ENCODE measurements at regions not wholly inside any gene's neighbourhood (a gene's known extent, or its start where the extent isn't known, plus 50 kb on each side); places are given as distances from the start of the nearest gene placed in this dataset.
"Not testable (repeated sequence)": the region's sequence is repeated elsewhere in the genome, so short reads cannot be mapped to it uniquely, and the experiment has no call there.

DNA sequence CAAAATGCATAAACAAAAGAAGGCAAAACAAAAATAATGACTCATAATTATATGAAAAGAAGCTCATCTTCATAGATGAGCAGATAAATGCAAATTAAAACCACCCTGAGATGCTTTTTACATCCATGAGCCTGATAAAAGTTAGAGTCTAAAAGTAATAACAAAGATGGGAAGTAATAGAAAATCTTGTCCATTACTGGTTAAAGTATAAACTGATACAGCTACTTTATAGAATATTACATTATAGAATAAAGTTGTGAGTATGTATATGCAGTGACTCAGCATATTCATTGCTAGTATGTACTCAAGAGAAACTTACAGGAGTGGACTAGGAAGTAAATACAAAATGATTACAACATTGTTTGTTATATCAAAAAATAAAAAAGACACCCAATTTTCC, 333.0 kb downstream of the OR4F29 start:
- DNase-seq; CTCF ChIA-PET; intact Hi-C loops (cut with micrococcal nuclease; ENCODE audit: unreplicated experiment); H3K27me3 Mint-ChIP-seq (ENCODE audit: unreplicated experiment); H3K4me1 Mint-ChIP-seq (ENCODE audit: low read depth, unreplicated experiment); H3K9me3 Mint-ChIP-seq (ENCODE audit: low read depth, unreplicated experiment); H3K36me3 Mint-ChIP-seq (ENCODE audit: insufficient read depth, unreplicated experiment); H3K4me3 Mint-ChIP-seq (ENCODE audit: low read depth, unreplicated experiment); H3K27ac Mint-ChIP-seq (ENCODE audit: unreplicated experiment); BruUV-seq (replicated peaks): not testable (repeated sequence)

DNA sequence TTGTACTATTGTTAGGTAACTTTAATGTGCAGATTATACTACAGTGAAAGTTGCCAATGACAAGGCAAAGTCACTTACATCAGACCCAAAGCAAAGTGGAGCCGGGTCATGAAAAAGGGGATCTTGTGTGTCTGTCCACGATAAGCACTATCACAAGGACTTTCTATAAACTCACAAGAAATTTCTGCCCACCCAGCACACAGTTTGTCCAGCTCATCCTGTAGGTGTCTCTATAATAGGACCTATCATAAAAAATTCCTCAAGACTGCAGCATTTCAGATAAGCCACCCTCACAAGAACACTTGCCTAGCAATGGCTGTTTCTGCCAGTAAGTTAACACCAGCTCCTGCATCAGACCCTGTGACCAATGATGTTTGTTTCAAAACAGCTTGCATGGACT, 335.9 kb downstream of the OR4F29 start:
- intact Hi-C loops (cut with micrococcal nuclease; ENCODE audit: unreplicated experiment); H3K27ac Mint-ChIP-seq (ENCODE audit: unreplicated experiment); H3K4me3 Mint-ChIP-seq (ENCODE audit: low read depth, unreplicated experiment); H3K27me3 Mint-ChIP-seq (ENCODE audit: unreplicated experiment); DNase-seq; H3K9me3 Mint-ChIP-seq (ENCODE audit: low read depth, unreplicated experiment); BruUV-seq (replicated peaks); CTCF ChIA-PET; H3K36me3 Mint-ChIP-seq (ENCODE audit: insufficient read depth, unreplicated experiment); H3K4me1 Mint-ChIP-seq (ENCODE audit: low read depth, unreplicated experiment): not testable (repeated sequence)

DNA sequence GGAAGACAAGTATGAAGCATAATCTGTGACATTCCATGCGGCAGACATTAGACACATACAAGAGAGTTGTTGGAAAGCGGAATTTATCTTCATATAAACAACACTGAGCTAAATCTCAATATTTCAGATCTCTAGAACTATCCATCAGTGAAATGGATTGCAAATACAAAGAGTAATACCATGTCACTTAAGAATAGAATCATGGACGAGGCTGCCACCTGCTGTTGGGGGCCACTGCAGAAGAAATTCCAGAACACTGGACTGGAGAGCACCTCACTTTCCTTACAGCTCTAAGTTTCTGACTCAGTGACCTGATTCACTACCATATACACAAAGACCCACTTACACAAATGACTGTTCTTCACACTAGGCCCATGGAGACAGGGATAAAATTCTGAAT, 346.7 kb downstream of the OR4F29 start:
- intact Hi-C loops (cut with micrococcal nuclease; ENCODE audit: unreplicated experiment); BruUV-seq (replicated peaks); H3K27me3 Mint-ChIP-seq (ENCODE audit: unreplicated experiment); CTCF ChIA-PET; H3K36me3 Mint-ChIP-seq (ENCODE audit: insufficient read depth, unreplicated experiment); H3K4me1 Mint-ChIP-seq (ENCODE audit: low read depth, unreplicated experiment); H3K27ac Mint-ChIP-seq (ENCODE audit: unreplicated experiment); H3K9me3 Mint-ChIP-seq (ENCODE audit: low read depth, unreplicated experiment); H3K4me3 Mint-ChIP-seq (ENCODE audit: low read depth, unreplicated experiment): not testable (repeated sequence)
- TF ChIP-seq, protein P1, sequence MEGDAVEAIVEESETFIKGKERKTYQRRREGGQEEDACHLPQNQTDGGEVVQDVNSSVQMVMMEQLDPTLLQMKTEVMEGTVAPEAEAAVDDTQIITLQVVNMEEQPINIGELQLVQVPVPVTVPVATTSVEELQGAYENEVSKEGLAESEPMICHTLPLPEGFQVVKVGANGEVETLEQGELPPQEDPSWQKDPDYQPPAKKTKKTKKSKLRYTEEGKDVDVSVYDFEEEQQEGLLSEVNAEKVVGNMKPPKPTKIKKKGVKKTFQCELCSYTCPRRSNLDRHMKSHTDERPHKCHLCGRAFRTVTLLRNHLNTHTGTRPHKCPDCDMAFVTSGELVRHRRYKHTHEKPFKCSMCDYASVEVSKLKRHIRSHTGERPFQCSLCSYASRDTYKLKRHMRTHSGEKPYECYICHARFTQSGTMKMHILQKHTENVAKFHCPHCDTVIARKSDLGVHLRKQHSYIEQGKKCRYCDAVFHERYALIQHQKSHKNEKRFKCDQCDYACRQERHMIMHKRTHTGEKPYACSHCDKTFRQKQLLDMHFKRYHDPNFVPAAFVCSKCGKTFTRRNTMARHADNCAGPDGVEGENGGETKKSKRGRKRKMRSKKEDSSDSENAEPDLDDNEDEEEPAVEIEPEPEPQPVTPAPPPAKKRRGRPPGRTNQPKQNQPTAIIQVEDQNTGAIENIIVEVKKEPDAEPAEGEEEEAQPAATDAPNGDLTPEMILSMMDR (IDR thresholded peaks at IDR 0.05; ENCODE audit: unreplicated experiment), result peak; percentile 19
- DNase-seq, result peak; percentile 66

DNA sequence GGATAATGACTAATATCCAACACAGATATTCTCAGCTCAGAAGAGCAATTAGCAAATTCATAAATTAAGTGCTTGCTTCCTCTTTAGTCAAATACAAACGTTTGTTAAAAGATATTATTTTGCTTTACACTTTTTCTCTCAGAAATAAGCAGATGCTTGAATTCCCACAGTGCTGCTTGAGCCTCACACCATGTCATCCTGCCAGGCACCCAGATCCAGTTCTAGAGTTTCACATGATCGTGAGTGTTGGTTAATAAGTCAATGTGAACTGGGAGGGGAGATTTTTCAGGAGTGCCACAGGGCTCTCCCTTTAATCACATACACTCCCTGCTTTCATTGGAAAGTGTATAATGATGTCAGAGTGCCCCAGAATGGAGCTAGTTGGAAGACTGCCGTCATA, 352.0 kb downstream of the OR4F29 start:
- DNase-seq; CTCF ChIA-PET; H3K27me3 Mint-ChIP-seq (ENCODE audit: unreplicated experiment); H3K36me3 Mint-ChIP-seq (ENCODE audit: insufficient read depth, unreplicated experiment); H3K27ac Mint-ChIP-seq (ENCODE audit: unreplicated experiment); H3K4me1 Mint-ChIP-seq (ENCODE audit: low read depth, unreplicated experiment); H3K4me3 Mint-ChIP-seq (ENCODE audit: low read depth, unreplicated experiment); H3K9me3 Mint-ChIP-seq (ENCODE audit: low read depth, unreplicated experiment); BruUV-seq (replicated peaks); intact Hi-C loops (cut with micrococcal nuclease; ENCODE audit: unreplicated experiment): not testable (repeated sequence)

DNA sequence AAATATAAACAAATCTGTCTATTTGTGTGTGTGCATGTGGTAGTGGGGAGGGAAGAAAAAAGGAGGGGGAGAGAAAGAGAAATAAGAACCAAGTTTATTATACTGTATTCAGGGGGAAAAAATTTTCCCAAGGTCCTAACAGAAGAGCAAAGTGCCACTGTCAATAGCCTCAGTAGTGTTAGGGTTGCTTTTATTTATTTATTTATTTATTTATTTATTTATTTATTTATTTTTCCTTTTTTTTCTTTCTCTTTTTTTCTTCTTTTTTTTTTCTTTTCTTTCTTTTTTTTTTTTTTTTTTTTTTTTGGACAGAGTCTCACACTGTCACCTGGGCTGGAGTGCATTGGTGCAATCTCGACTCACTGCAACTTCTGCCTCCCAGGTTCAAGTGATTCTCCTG, 352.7 kb downstream of the OR4F29 start:
- H3K4me3 Mint-ChIP-seq (ENCODE audit: low read depth, unreplicated experiment); H3K4me1 Mint-ChIP-seq (ENCODE audit: low read depth, unreplicated experiment); H3K9me3 Mint-ChIP-seq (ENCODE audit: low read depth, unreplicated experiment); H3K27me3 Mint-ChIP-seq (ENCODE audit: unreplicated experiment); intact Hi-C loops (cut with micrococcal nuclease; ENCODE audit: unreplicated experiment); H3K36me3 Mint-ChIP-seq (ENCODE audit: insufficient read depth, unreplicated experiment); BruUV-seq (replicated peaks); DNase-seq; CTCF ChIA-PET; H3K27ac Mint-ChIP-seq (ENCODE audit: unreplicated experiment): not testable (repeated sequence)

DNA sequence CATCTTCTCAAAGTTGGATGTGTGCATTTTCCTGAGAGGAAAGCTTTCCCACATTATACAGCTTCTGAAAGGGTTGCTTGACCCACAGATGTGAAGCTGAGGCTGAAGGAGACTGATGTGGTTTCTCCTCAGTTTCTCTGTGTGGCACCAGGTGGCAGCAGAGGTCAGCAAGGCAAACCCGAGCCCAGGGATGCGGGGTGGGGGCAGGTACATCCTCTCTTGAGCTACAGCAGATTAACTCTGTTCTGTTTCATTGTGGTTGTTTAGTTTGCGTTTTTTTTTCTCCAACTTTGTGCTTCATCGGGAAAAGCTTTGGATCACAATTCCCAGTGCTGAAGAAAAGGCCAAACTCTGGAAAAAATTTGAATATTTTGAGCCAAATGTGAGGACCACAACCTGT, 360.2 kb downstream of the OR4F29 start:
- intact Hi-C loops (cut with micrococcal nuclease; ENCODE audit: unreplicated experiment); H3K4me1 Mint-ChIP-seq (ENCODE audit: low read depth, unreplicated experiment); H3K9me3 Mint-ChIP-seq (ENCODE audit: low read depth, unreplicated experiment); BruUV-seq (replicated peaks); H3K27ac Mint-ChIP-seq (ENCODE audit: unreplicated experiment); H3K36me3 Mint-ChIP-seq (ENCODE audit: insufficient read depth, unreplicated experiment); DNase-seq; H3K4me3 Mint-ChIP-seq (ENCODE audit: low read depth, unreplicated experiment); CTCF ChIA-PET: not testable (repeated sequence)
- peaks cover 14% of the 10 kb centered on the region for H3K27me3 Mint-ChIP-seq (ENCODE audit: unreplicated experiment)
- TF ChIP-seq, protein P1 (IDR thresholded peaks at IDR 0.05; ENCODE audit: unreplicated experiment), result peak; percentile 21

DNA sequence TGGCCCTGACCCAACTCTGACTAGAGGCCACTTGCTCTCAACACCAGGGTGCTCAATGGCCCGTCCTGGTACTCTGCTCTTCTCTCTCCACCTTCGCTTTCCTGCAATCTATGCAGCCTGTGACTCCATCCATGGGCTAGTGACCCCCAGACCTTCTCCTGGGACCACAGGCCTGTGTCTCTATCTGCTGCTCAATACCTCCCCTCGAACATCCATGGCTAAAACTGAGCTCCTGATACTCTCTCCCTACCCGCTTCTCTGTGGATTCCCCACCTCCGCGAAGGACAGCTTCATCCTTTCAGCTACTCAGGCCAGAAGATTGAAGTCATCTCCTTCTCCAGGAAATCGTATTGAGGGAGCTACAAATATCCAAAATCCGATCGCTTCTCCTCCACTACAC, 363.4 kb downstream of the OR4F29 start:
- H3K4me1 Mint-ChIP-seq (ENCODE audit: low read depth, unreplicated experiment); H3K4me3 Mint-ChIP-seq (ENCODE audit: low read depth, unreplicated experiment); BruUV-seq (replicated peaks); intact Hi-C loops (cut with micrococcal nuclease; ENCODE audit: unreplicated experiment); H3K27ac Mint-ChIP-seq (ENCODE audit: unreplicated experiment); DNase-seq; H3K9me3 Mint-ChIP-seq (ENCODE audit: low read depth, unreplicated experiment); H3K36me3 Mint-ChIP-seq (ENCODE audit: insufficient read depth, unreplicated experiment); CTCF ChIA-PET: not testable (repeated sequence)
- H3K27me3 Mint-ChIP-seq (ENCODE audit: unreplicated experiment), result peaks cover 27% of the 10 kb centered on the region

DNA sequence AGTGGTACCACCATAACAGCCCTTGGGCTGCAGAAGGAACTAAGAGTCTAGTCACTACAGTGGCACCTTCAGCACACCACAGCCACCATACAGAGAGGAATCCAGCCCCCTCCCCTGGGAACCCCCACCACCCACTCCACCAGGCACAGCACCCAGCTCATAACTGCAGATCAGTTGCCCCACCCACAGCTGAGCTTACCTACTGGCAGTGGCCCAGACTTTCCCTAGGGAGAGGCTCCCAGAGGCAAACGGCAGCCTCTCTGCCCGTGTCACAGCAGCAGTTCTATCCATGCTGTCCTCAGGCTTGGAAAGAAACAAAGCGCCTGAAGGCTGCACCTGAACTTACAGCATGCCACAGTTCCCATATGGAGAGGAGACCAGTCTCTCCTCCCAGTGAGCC, 372.3 kb downstream of the OR4F29 start:
- CTCF ChIA-PET, result not testable (repeated sequence)

DNA sequence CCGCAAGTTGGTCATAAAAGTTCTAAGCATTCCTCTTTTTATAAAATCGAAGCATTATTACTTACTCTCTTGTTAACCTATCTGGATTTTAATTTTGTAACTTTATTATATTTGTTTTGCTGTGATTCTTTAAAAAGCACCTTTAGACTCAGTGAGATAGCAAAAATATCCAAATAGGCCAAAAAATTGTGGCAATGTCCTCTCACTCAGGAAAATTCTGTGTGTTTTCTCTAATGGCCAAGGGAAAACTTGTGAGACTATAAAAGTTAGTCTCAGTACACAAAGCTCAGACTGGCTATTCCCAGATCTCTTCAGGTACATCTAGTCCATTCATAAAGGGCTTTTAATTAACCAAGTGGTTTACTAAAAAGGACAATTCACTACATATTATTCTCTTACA, 386.4 kb downstream of the OR4F29 start, which contains the start of gene OR4F5:
Gene OR4F5 (plus strand): TSS at position 301 of the 400 bp plus-strand sequence.
- H3K4me3 Mint-ChIP-seq (ENCODE audit: low read depth, unreplicated experiment); CTCF ChIA-PET; intact Hi-C loops (cut with micrococcal nuclease; ENCODE audit: unreplicated experiment); H3K27ac Mint-ChIP-seq (ENCODE audit: unreplicated experiment); H3K4me1 Mint-ChIP-seq (ENCODE audit: low read depth, unreplicated experiment); BruUV-seq (replicated peaks); DNase-seq; H3K36me3 Mint-ChIP-seq (ENCODE audit: insufficient read depth, unreplicated experiment); H3K9me3 Mint-ChIP-seq (ENCODE audit: low read depth, unreplicated experiment): not testable (repeated sequence)
- peaks cover 13% of the 10 kb centered on the region for H3K27me3 Mint-ChIP-seq (ENCODE audit: unreplicated experiment)

More for the DNA sequence above, 372.3 kb downstream of the OR4F29 start:
- BruUV-seq (replicated peaks); DNase-seq; H3K27ac Mint-ChIP-seq (ENCODE audit: unreplicated experiment); H3K4me3 Mint-ChIP-seq (ENCODE audit: low read depth, unreplicated experiment); H3K9me3 Mint-ChIP-seq (ENCODE audit: low read depth, unreplicated experiment); intact Hi-C loops (cut with micrococcal nuclease; ENCODE audit: unreplicated experiment); H3K4me1 Mint-ChIP-seq (ENCODE audit: low read depth, unreplicated experiment); H3K36me3 Mint-ChIP-seq (ENCODE audit: insufficient read depth, unreplicated experiment): not testable (repeated sequence)
- peaks cover 25% of the 10 kb centered on the region for H3K27me3 Mint-ChIP-seq (ENCODE audit: unreplicated experiment)
